SK-N-SH treated with all-trans-retinoic acid at 6 μM for 48 hours (cell line): ENCODE measurements at regions not wholly inside any gene's neighbourhood (a gene's known extent, or its start where the extent isn't known, plus 50 kb on each side); places are given as distances from the start of the nearest gene placed in this dataset.

Experiments
- RARB ChIP-seq: fragments of 250-450 bp; sonication (Bioruptor Pico); IDR thresholded peaks from 2 replicates; pipeline ENCODE4 v1.8.0; 2021; ENCODE audit warnings: mild to moderate bottlenecking, moderate library complexity
- ZC3H10 ChIP-seq: fragments of 250-450 bp; sonication (Bioruptor Pico); IDR thresholded peaks from 2 replicates; pipeline ENCODE4 v1.5.1; 2021; ENCODE audit warnings: mild to moderate bottlenecking, moderate library complexity
- ZFP3 ChIP-seq: fragments of 250-450 bp; sonication (Bioruptor Pico); IDR thresholded peaks from 2 replicates; pipeline ENCODE4 v1.5.0; 2020; ENCODE audit warnings: mild to moderate bottlenecking, moderate library complexity
- ZNF8 ChIP-seq: fragments of 450-650 bp; formaldehyde crosslinking; IDR thresholded peaks from 2 replicates; pipeline ENCODE4 v1.5.0; 2020; ENCODE audit warnings: mild to moderate bottlenecking, moderate library complexity
- TF ChIP-seq, protein P1 (sequence below): fragments of 250-450 bp; sonication (Bioruptor Pico); IDR thresholded peaks from 2 replicates; pipeline ENCODE4 v1.5.0; 2020; ENCODE audit warnings: mild to moderate bottlenecking, moderate library complexity

DNA sequence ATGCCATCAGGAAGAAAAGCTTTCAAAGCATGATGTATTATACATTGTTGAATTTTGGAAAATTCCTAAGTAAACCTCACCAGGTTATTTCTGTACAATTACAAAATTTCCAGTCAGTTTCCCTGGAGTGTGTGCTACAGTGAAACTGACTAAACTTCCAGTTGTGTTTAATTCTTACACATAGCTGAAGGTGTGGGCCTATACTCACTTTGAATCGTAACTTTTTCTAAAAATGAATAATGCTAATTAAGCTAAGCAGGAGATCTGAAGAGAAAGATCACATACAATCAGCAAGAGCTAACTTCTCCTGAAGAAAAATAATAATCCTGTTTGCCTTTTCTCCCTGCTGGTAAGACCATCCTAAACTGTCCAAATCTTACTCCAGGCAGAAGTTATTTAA lies 537.2 kb upstream of the PBX1 start:
- TF ChIP-seq ZFP3 (CRISPR knock-in tag) (no peak), ZNF8 (CRISPR knock-in tag) (no peak), RARB (no peak), ZC3H10 (CRISPR knock-in tag) (no peak)
- TF ChIP-seq, protein P1, sequence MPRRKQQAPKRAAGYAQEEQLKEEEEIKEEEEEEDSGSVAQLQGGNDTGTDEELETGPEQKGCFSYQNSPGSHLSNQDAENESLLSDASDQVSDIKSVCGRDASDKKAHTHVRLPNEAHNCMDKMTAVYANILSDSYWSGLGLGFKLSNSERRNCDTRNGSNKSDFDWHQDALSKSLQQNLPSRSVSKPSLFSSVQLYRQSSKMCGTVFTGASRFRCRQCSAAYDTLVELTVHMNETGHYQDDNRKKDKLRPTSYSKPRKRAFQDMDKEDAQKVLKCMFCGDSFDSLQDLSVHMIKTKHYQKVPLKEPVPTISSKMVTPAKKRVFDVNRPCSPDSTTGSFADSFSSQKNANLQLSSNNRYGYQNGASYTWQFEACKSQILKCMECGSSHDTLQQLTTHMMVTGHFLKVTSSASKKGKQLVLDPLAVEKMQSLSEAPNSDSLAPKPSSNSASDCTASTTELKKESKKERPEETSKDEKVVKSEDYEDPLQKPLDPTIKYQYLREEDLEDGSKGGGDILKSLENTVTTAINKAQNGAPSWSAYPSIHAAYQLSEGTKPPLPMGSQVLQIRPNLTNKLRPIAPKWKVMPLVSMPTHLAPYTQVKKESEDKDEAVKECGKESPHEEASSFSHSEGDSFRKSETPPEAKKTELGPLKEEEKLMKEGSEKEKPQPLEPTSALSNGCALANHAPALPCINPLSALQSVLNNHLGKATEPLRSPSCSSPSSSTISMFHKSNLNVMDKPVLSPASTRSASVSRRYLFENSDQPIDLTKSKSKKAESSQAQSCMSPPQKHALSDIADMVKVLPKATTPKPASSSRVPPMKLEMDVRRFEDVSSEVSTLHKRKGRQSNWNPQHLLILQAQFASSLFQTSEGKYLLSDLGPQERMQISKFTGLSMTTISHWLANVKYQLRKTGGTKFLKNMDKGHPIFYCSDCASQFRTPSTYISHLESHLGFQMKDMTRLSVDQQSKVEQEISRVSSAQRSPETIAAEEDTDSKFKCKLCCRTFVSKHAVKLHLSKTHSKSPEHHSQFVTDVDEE = no peak
